GM19397 (cell line): ENCODE measurements at regions not wholly inside any gene's neighbourhood (a gene's known extent, or its start where the extent isn't known, plus 50 kb on each side); places are given as distances from the start of the nearest gene placed in this dataset.
"Not testable (repeated sequence)": the region's sequence is repeated elsewhere in the genome, so short reads cannot be mapped to it uniquely, and the experiment has no call there.

ENCODE experiments used
- ATAC-seq: cut with Tn5 transposase; IDR thresholded peaks from one replicate; pipeline ENCODE4 v1.9.1; 2021; ENCODE audit warnings: mild to moderate bottlenecking, moderate library complexity; ENCODE audit not compliant: unreplicated experiment

- no peak for ATAC-seq
Measured at GRCh38 chr12:24530689-24531088, 418.2 kb downstream of the BCAT1 start.

- ATAC-seq, result no peak
Measured at GRCh38 chr12:24527102-24527501, 421.8 kb downstream of the BCAT1 start.

GRCh38 chr12:24522736-24523135 lies 426.2 kb downstream of the BCAT1 start:
- no peak for ATAC-seq

GRCh38 chr12:24519759-24520158 lies 429.1 kb downstream of the BCAT1 start:
- no peak for ATAC-seq

- no peak for ATAC-seq
Measured at GRCh38 chr12:24517000-24517399, 431.9 kb downstream of the BCAT1 start.

GRCh38 chr12:24510581-24511125 lies 438.2 kb downstream of the BCAT1 start:
- no peak for ATAC-seq

GRCh38 chr12:24507827-24508226 lies 441.1 kb downstream of the BCAT1 start:
- no peak for ATAC-seq

- no peak for ATAC-seq
Measured at GRCh38 chr12:24505366-24506015, 443.4 kb downstream of the BCAT1 start.

- ATAC-seq, result not testable (repeated sequence)
Measured at GRCh38 chr12:24503477-24503876, 445.4 kb downstream of the BCAT1 start.

- ATAC-seq, result no peak
Measured at GRCh38 chr12:24500831-24501230, 448.1 kb downstream of the BCAT1 start.

GRCh38 chr12:24500421-24500820 lies 448.5 kb downstream of the BCAT1 start:
- no peak for ATAC-seq

GRCh38 chr12:24499151-24500146 lies 449.5 kb downstream of the BCAT1 start:
- no peak for ATAC-seq

GRCh38 chr12:24496755-24497154 lies 452.1 kb downstream of the BCAT1 start:
- no peak for ATAC-seq

GRCh38 chr12:24494401-24494800 lies 454.5 kb downstream of the BCAT1 start:
- no peak for ATAC-seq

GRCh38 chr12:24491968-24492367 lies 456.9 kb downstream of the BCAT1 start:
- no peak for ATAC-seq

- ATAC-seq, result no peak
Measured at GRCh38 chr12:24489939-24490338, 459.0 kb downstream of the BCAT1 start.

GRCh38 chr12:24488906-24489619 lies 459.8 kb downstream of the BCAT1 start:
- no peak for ATAC-seq

- no peak for ATAC-seq
Measured at GRCh38 chr12:24488091-24488596, 460.8 kb downstream of the BCAT1 start.

GRCh38 chr12:24487606-24488005 lies 461.3 kb downstream of the BCAT1 start:
- ATAC-seq, result no peak

GRCh38 chr12:24483732-24484131 lies 465.2 kb downstream of the BCAT1 start:
- no peak for ATAC-seq
